Upper lobe of left lung (tissue), 6 donors: ENCODE measurements at regions not wholly inside any gene's neighbourhood (a gene's known extent, or its start where the extent isn't known, plus 50 kb on each side); places are given as distances from the start of the nearest gene placed in this dataset.

ENCODE experiments used
- ATAC-seq, 2 donors: fragments of 200-7000 bp; cut with Tn5 transposase; one replicate each; pipeline ENCODE4 v1.9.1; 2022; ENCODE audit warnings: mild to moderate bottlenecking in 2 of 2, moderate library complexity in 2 of 2; ENCODE audit not compliant: low FRiP score in 2 of 2
- DNase-seq, 2 donors: peaks; one replicate each; pipeline ENCODE4 v3.0.0-alpha.2; 2019 to 2020
- H3K27ac ChIP-seq, 4 donors: fragments of 200-600 bp; sonication (generic); one replicate each; pipeline ENCODE4 v1.5.1; 2016 to 2019
- H3K27me3 ChIP-seq, 4 donors: fragments of 200-600 bp; sonication (generic); one replicate each; pipeline ENCODE4 v1.5.1; 2017 to 2019
- H3K36me3 ChIP-seq, 4 donors: fragments of 200-600 bp; sonication (generic); one replicate each; pipeline ENCODE4 v1.5.1; 2016 to 2019
- H3K4me1 ChIP-seq, 4 donors: fragments of 200-600 bp; sonication (generic); one replicate each; pipeline ENCODE4 v1.5.1; 2018 to 2019
- H3K4me3 ChIP-seq, 4 donors: fragments of 200-600 bp; sonication (generic); one replicate each; pipeline ENCODE4 v1.5.1; 2017 to 2019; ENCODE audit warnings: mild to moderate bottlenecking in 2 of 4, moderate library complexity in 1 of 4
- H3K9me3 ChIP-seq, 4 donors: fragments of 200-600 bp; sonication (generic); one replicate each; pipeline ENCODE4 v1.5.1; 2018 to 2019
- EP300 ChIP-seq, 4 donors: sonication (generic); formaldehyde crosslinking; IDR thresholded peaks; one replicate each; pipeline ENCODE4 v1.5.1; 2017; ENCODE audit warnings: antibody characterized with exemption in 4 of 4, control low read depth in 2 of 4
- POLR2A ChIP-seq, 4 donors: fragments of 450-650 bp; IDR thresholded peaks; one replicate each; pipeline ENCODE4 v1.5.1; 2016 to 2017; ENCODE audit warnings: antibody characterized with exemption in 4 of 4, mild to moderate bottlenecking in 2 of 4
- POLR2AphosphoS5 ChIP-seq, 2 donors: sonication (generic); formaldehyde crosslinking; IDR thresholded peaks; one replicate each; pipeline ENCODE4 v1.5.1; 2017; ENCODE audit warnings: antibody characterized with exemption in 2 of 2
- WGBS, 2 donors: methylation state at CpG; one replicate each; pipeline ENCODE4 v1.1.5; 2017 to 2018; 5-methylcytosine and 5-hydroxymethylcytosine counted together
- TF ChIP-seq, protein P1 (sequence below), 6 experiments: fragments of 450-650 bp in 4 of 6; fragments of 200-600 bp in 2 of 6; sonication (generic) in 2 of 6; IDR thresholded peaks; one replicate each; pipeline ENCODE4 v1.5.1; 2016 to 2019; ENCODE audit warnings: antibody characterized with exemption in 6 of 6
- donor health status: DM: no; HTN: no; CAD: no; lungs with moderate emphysema.
- donor health status: DM: no; HTN: yes; CAD: no; lungs with severe emphysema.

DNA sequence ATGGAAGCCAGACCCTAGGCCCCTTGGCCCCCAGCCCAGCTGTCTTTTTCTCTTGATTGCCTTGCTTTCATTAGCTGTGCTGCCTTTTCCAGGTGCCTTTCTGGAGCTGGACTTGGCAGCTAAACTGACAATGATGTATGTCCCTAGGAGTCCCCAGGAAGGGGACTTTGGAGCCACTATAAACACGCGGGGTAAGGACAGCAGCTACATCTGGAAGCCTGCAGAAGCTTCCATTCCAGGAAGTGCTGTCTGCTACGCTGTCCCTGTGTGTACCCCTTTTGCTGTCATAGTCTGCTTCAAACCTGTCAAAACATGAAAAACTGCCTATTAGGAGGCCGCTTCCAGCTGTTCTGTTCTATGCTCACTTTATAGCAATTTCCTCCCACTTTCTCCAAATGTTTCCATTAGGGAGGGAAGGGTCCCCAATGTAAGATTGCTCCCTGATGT lies 153.3 kb upstream of the RAG2 start:
- H3K4me1 ChIP-seq: no peaks in the 10 kb centered on the region
- WGBS, 2 donors: 39 to 52% methylated on average over 4 of the region's 4 CpGs
- ATAC-seq: no peak
- H3K27ac ChIP-seq: no peak overlapping the region
- no peak for TF ChIP-seq POLR2AphosphoS5 (IDR thresholded peaks at IDR 0.05)
- TF ChIP-seq, protein P1, sequence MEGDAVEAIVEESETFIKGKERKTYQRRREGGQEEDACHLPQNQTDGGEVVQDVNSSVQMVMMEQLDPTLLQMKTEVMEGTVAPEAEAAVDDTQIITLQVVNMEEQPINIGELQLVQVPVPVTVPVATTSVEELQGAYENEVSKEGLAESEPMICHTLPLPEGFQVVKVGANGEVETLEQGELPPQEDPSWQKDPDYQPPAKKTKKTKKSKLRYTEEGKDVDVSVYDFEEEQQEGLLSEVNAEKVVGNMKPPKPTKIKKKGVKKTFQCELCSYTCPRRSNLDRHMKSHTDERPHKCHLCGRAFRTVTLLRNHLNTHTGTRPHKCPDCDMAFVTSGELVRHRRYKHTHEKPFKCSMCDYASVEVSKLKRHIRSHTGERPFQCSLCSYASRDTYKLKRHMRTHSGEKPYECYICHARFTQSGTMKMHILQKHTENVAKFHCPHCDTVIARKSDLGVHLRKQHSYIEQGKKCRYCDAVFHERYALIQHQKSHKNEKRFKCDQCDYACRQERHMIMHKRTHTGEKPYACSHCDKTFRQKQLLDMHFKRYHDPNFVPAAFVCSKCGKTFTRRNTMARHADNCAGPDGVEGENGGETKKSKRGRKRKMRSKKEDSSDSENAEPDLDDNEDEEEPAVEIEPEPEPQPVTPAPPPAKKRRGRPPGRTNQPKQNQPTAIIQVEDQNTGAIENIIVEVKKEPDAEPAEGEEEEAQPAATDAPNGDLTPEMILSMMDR (IDR thresholded peaks at IDR 0.05): no peak
- TF ChIP-seq POLR2A (IDR thresholded peaks at IDR 0.05): no peak
- TF ChIP-seq EP300 (IDR thresholded peaks at IDR 0.05): no peak
- no peaks in the 10 kb centered on the region for H3K9me3 ChIP-seq
- H3K36me3 ChIP-seq: no peaks in the 10 kb centered on the region
- no peaks in the 10 kb centered on the region for H3K27me3 ChIP-seq
- H3K4me3 ChIP-seq: no peak overlapping the region
- no peak for DNase-seq

DNA sequence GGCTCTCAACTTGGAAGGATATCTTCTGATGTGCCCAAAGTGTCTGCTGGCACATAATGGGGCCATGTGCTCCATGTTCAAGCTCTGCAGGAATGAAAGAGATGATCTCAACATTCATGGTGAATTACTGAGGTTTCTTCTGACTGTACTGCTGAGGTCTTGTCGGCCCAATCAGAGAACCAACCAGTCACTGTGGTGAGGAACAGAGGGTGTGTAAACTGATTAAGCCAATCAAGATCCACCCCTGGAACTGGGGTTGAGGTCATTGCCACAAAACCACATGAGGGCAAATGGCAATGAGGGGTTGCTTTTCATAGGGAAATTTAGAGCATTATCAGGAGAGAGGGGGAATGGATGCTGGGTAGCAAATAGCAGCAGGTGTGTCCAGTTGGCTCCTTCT lies 152.3 kb upstream of the RAG2 start:
- no peak overlapping the region for H3K4me3 ChIP-seq
- no peaks in the 10 kb centered on the region for H3K36me3 ChIP-seq
- WGBS, 2 donors: 65 to 100% methylated on average over 1 of the region's 1 CpG
- DNase-seq: no peak
- no peaks in the 10 kb centered on the region for H3K4me1 ChIP-seq
- H3K27me3 ChIP-seq: no peaks in the 10 kb centered on the region
- no peak for ATAC-seq
- no peak for TF ChIP-seq EP300 (IDR thresholded peaks at IDR 0.05)
- no peak for TF ChIP-seq POLR2AphosphoS5 (IDR thresholded peaks at IDR 0.05)
- no peak for TF ChIP-seq POLR2A (IDR thresholded peaks at IDR 0.05)
- TF ChIP-seq, protein P1 (IDR thresholded peaks at IDR 0.05): no peak
- H3K27ac ChIP-seq: no peak overlapping the region
- H3K9me3 ChIP-seq: no peaks in the 10 kb centered on the region

DNA sequence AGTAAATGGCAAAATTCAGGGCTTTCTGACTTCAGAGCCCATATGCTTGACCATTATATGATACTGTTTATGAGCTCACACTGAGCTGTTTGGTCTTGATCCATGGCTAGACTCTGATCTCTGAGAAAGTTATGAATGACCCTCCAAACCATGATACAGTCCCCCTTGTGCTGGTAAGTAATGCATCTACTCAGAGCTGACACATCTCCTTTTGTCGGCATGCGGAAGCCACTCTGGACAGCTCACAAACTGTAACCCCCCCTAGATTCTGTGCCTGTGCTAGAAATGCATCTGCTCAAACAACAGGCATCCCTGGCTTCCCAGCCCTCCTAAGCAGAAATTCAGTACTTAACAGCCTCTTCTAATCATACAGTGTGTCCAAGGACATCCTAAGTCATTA lies 150.8 kb upstream of the RAG2 start:
- Histone ChIP-seq H3K9me3 (no peaks in the 10 kb centered on the region), H3K27ac (no peak overlapping the region), H3K4me1 (peaks cover 0 to 6% (median 3%) of the 10 kb centered on the region in 4 donors), H3K36me3 (no peaks in the 10 kb centered on the region), H3K27me3 (no peaks in the 10 kb centered on the region), H3K4me3 (no peak overlapping the region)
- TF ChIP-seq EP300 (IDR thresholded peaks at IDR 0.05): no peak
- TF ChIP-seq POLR2AphosphoS5 (IDR thresholded peaks at IDR 0.05): no peak
- TF ChIP-seq POLR2A (IDR thresholded peaks at IDR 0.05): no peak
- no peak for ATAC-seq
- DNase-seq: no peak
- WGBS, 2 donors: 74 to 79% methylated on average over 2 of the region's 2 CpGs

DNA sequence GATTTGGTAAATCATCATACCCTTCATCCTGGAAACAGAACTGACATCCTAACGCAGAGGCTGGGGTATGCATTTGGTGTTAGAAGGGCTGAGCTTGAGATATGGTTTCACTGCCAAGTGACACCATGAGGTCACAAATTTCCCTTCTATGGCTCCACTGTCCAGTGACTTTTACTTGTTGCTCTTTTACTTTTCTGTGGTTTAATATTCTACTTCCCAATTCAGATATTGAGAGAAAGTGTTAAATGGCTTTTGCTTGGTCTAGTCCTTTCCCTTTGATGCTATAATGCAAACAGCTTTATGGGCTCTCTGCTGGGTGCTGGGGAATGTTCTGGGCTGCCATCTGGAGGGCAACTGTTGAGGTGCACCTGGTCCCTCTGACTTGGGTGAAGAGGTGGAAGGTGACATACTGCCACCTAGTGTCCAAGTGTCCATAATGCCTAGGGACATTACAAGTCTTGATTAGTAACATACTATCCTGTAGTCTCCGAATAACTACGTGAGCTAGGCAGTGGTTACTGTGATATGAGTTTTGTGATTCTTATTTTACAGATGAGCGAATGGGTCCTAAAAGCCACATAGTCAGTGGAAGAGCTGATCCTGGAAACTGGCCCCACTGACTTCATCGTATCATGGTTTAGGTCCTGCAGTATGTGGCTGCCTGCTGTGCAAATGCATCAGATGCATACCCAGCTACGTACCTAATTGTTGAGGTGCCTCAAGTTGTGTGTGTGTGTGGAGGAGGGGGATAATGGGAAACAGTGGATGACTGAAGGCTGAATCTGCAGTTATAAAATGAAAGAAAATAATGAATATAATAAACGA lies 149.1 kb upstream of the RAG2 start:
- TF ChIP-seq POLR2AphosphoS5 (IDR thresholded peaks at IDR 0.05): no peak
- TF ChIP-seq, protein P1 (IDR thresholded peaks at IDR 0.05): peak; percentile 85 to 96 (median 92)
- H3K9me3 ChIP-seq: no peaks in the 10 kb centered on the region
- H3K4me3 ChIP-seq: no peak overlapping the region
- H3K27me3 ChIP-seq: no peaks in the 10 kb centered on the region
- WGBS, 2 donors: 39% methylated on average over 7 of the region's 7 CpGs
- H3K36me3 ChIP-seq: no peaks in the 10 kb centered on the region
- H3K27ac ChIP-seq: no peak overlapping the region
- DNase-seq (peak in 1 of 2 donors; percentile 83), ATAC-seq (peak; percentile 96 to 98)
- H3K4me1 ChIP-seq: peaks cover 0 to 6% (median 3%) of the 10 kb centered on the region in 4 donors

- Histone ChIP-seq H3K36me3 (no peaks in the 10 kb centered on the region), H3K27me3 (no peaks in the 10 kb centered on the region), H3K4me1 (peaks cover 0 to 6% (median 3%) of the 10 kb centered on the region in 4 donors), H3K9me3 (no peaks in the 10 kb centered on the region), H3K4me3 (no peak overlapping the region), H3K27ac (no peak overlapping the region)
- ATAC-seq (peak; percentile 51 to 70), DNase-seq (peak in 1 of 2 donors; percentile 75)
- 23 to 24% methylated on average over 11 of the region's 11 CpGs for WGBS, 2 donors
- TF ChIP-seq, protein P1 (IDR thresholded peaks at IDR 0.05): peak; percentile 40 to 69 (median 62)
- TF ChIP-seq EP300 (IDR thresholded peaks at IDR 0.05): no peak
Measured at GRCh38 chr11:36744375-36745168, 146.5 kb upstream of the RAG2 start.
